HG03469 (cell line): ENCODE measurements at regions not wholly inside any gene's neighbourhood (a gene's known extent, or its start where the extent isn't known, plus 50 kb on each side); places are given as distances from the start of the nearest gene placed in this dataset.

ENCODE experiments used
- ATAC-seq: cut with Tn5 transposase; IDR thresholded peaks from one replicate; pipeline ENCODE4 v1.9.1; 2021; ENCODE audit warnings: mild to moderate bottlenecking, moderate library complexity, moderate number of reproducible peaks; ENCODE audit not compliant: unreplicated experiment

- ATAC-seq, result no peak
Measured at GRCh38 chr2:14285812-14286211, 346.7 kb upstream of the LRATD1 start.

GRCh38 chr2:14288016-14288415 lies 344.5 kb upstream of the LRATD1 start:
- ATAC-seq, result no peak

GRCh38 chr2:14292964-14293363 lies 339.6 kb upstream of the LRATD1 start:
- ATAC-seq, result no peak

GRCh38 chr2:14297340-14297739 lies 335.2 kb upstream of the LRATD1 start:
- no peak for ATAC-seq

GRCh38 chr2:14297906-14298305 lies 334.6 kb upstream of the LRATD1 start:
- no peak for ATAC-seq

- ATAC-seq, result no peak
Measured at GRCh38 chr2:14301331-14301730, 331.2 kb upstream of the LRATD1 start.

- peak; percentile 88 for ATAC-seq
Measured at GRCh38 chr2:14303366-14304115, 329.0 kb upstream of the LRATD1 start.

- no peak for ATAC-seq
Measured at GRCh38 chr2:14304326-14304725, 328.2 kb upstream of the LRATD1 start.

- ATAC-seq, result no peak
Measured at GRCh38 chr2:14306268-14306861, 326.2 kb upstream of the LRATD1 start.

- no peak for ATAC-seq
Measured at GRCh38 chr2:14313341-14313740, 319.2 kb upstream of the LRATD1 start.

GRCh38 chr2:14316594-14316993 lies 315.9 kb upstream of the LRATD1 start:
- no peak for ATAC-seq

- no peak for ATAC-seq
Measured at GRCh38 chr2:14321357-14321756, 311.2 kb upstream of the LRATD1 start.

GRCh38 chr2:14322306-14322705 lies 310.2 kb upstream of the LRATD1 start:
- ATAC-seq, result no peak

- ATAC-seq, result no peak
Measured at GRCh38 chr2:14324308-14324707, 308.2 kb upstream of the LRATD1 start.

GRCh38 chr2:14330884-14331283 lies 301.6 kb upstream of the LRATD1 start:
- no peak for ATAC-seq

- ATAC-seq, result no peak
Measured at GRCh38 chr2:14336759-14337382, 295.6 kb upstream of the LRATD1 start.

- ATAC-seq, result no peak
Measured at GRCh38 chr2:14340703-14341102, 291.8 kb upstream of the LRATD1 start.

GRCh38 chr2:14342313-14342712 lies 290.2 kb upstream of the LRATD1 start:
- ATAC-seq, result no peak

GRCh38 chr2:14344355-14344754 lies 288.2 kb upstream of the LRATD1 start:
- ATAC-seq, result no peak

- no peak for ATAC-seq
Measured at GRCh38 chr2:14348247-14348646, 284.3 kb upstream of the LRATD1 start.

- no peak for ATAC-seq
Measured at GRCh38 chr2:14350856-14351255, 281.7 kb upstream of the LRATD1 start.

GRCh38 chr2:14352067-14352466 lies 280.4 kb upstream of the LRATD1 start:
- no peak for ATAC-seq
